Endothelial cell of umbilical vein (primary cell): ENCODE measurements at regions not wholly inside any gene's neighbourhood (a gene's known extent, or its start where the extent isn't known, plus 50 kb on each side); places are given as distances from the start of the nearest gene placed in this dataset.

Experiments used
- BruUV-seq: library from RNA; stranded (reverse); fragments of 400-500 nt; replicated peaks from 2 replicates; lab custom pipeline; 2021; lab: Mats Ljungman, UMichigan
- CTCF ChIA-PET: fragments of 300-600, 350-600 bp; sonication (Branson Sonifier 250); formaldehyde crosslinking; loops from one replicate; lab custom pipeline; 2021; ENCODE audit warnings: antibody characterized with exemption, inconsistent platforms; lab: Charles Lee
- POLR2A ChIA-PET: fragments of 300-600, 350-600 bp; sonication (Branson Sonifier 250); formaldehyde crosslinking; loops from one replicate; lab custom pipeline; 2021; ENCODE audit warnings: antibody characterized with exemption, inconsistent platforms; lab: Charles Lee
- DNase-seq: peaks from one replicate; pipeline ENCODE4 v3.0.0-alpha.2; 2011; ENCODE audit warnings: low read depth, low spot score
- FAIRE-seq: peaks from 2 replicates; lab custom pipeline; 2011; peaks lifted over from hg19 to GRCh38; lab: Jason Lieb, UNC
- H2AFZ ChIP-seq: 2 replicates; pipeline ENCODE4 v1.6.0; 2012; ENCODE audit warnings: low read depth, low read length, control low read depth, inconsistent platforms
- H3K27ac ChIP-seq: 2 replicates; pipeline ENCODE4 v1.5.1; 2011; ENCODE audit warnings: low read depth, mild to moderate bottlenecking, control low read depth, low read length, moderate library complexity; ENCODE audit not compliant: insufficient read depth
- H3K27me3 ChIP-seq, 2 experiments: 2 replicates each; pipeline versions ENCODE4 v1.6.0 to v1.6.1; 2011; ENCODE audit warnings: low read length in 2 of 2, mixed read lengths in 1 of 2; ENCODE audit not compliant: control insufficient read depth in 2 of 2, insufficient read depth in 2 of 2
- H3K36me3 ChIP-seq, 2 experiments: 2 replicates in 1 of 2; 3 replicates in 1 of 2; pipeline ENCODE4 v1.5.1; 2011; ENCODE audit warnings: low read length in 2 of 2, mild to moderate bottlenecking in 1 of 2, moderate library complexity in 1 of 2; ENCODE audit not compliant: control insufficient read depth in 2 of 2, insufficient read depth in 2 of 2; ENCODE audit errors: extremely low read depth in 1 of 2
- H3K4me1 ChIP-seq: 3 replicates; pipeline ENCODE4 v1.5.1; 2011; ENCODE audit warnings: mild to moderate bottlenecking, low read length; ENCODE audit not compliant: control insufficient read depth, insufficient read depth; ENCODE audit errors: extremely low read depth
- H3K4me2 ChIP-seq: 2 replicates; pipeline ENCODE4 v1.6.1; 2011; ENCODE audit warnings: low read length, control low read depth, mixed read lengths; ENCODE audit not compliant: insufficient read depth
- H3K4me3 ChIP-seq, 3 experiments: fragments of 200-600 bp in 1 of 3; sonication (generic), shearing (Covaris generic) in 1 of 3; replicated peaks in 1 of 3; 2 replicates each; pipeline ENCODE4 v1.5.1; 2011 to 2016; ENCODE audit warnings: control low read depth in 3 of 3, low read length in 3 of 3, mild to moderate bottlenecking in 2 of 3, inconsistent platforms in 1 of 3, low read depth in 1 of 3, moderate library complexity in 1 of 3; ENCODE audit not compliant: insufficient read depth in 1 of 3
- H3K79me2 ChIP-seq: 2 replicates; pipeline ENCODE4 v1.6.0; 2012; ENCODE audit warnings: low read length, inconsistent platforms; ENCODE audit not compliant: control insufficient read depth, insufficient read depth
- H3K9ac ChIP-seq: replicated peaks from 2 replicates; pipeline ENCODE3; 2011; ENCODE audit warnings: low read length, control low read depth; ENCODE audit not compliant: insufficient read depth; ENCODE audit errors: extremely low read depth
- H3K9me1 ChIP-seq: replicated peaks from 3 replicates; pipeline ENCODE4 v1.6.0; 2011; ENCODE audit warnings: mild to moderate bottlenecking, low read length; ENCODE audit not compliant: control insufficient read depth, insufficient read depth; ENCODE audit errors: extremely low read depth
- H3K9me3 ChIP-seq: replicated peaks from 2 replicates; pipeline ENCODE4 v1.5.1; 2012; ENCODE audit warnings: low read length, inconsistent platforms; ENCODE audit not compliant: control insufficient read depth, insufficient read depth
- H4K20me1 ChIP-seq: replicated peaks from 2 replicates; pipeline ENCODE3; 2011; ENCODE audit warnings: mild to moderate bottlenecking, low read length; ENCODE audit not compliant: control insufficient read depth, insufficient read depth; ENCODE audit errors: extremely low read depth
- CTCF ChIP-seq, 2 donors: IDR thresholded peaks; 1 replicate in 1 of 2; 2 replicates in 1 of 2; pipeline ENCODE4 v1.5.1; 2011; ENCODE audit warnings: low read length in 2 of 2, mild to moderate bottlenecking in 2 of 2, moderate library complexity in 2 of 2, control low read depth in 1 of 2, inconsistent platforms in 1 of 2, low read depth in 1 of 2; ENCODE audit not compliant: insufficient read depth in 1 of 2; ENCODE audit errors: extremely low read depth in 1 of 2
- EZH2 ChIP-seq: IDR thresholded peaks from 2 replicates; pipeline ENCODE4 v1.6.1; 2012; ENCODE audit warnings: borderline replicate concordance, low read depth, mild to moderate bottlenecking, moderate library complexity, low read length, inconsistent platforms; ENCODE audit not compliant: severe bottlenecking
- FOS ChIP-seq: IDR thresholded peaks from 2 replicates; pipeline ENCODE4 v1.6.1; 2011; ENCODE audit warnings: mild to moderate bottlenecking, low read length, moderate library complexity, borderline replicate concordance; ENCODE audit not compliant: insufficient read depth
- GATA2 ChIP-seq: IDR thresholded peaks from 2 replicates; pipeline ENCODE4 v1.7.0; 2011; ENCODE audit warnings: low read depth, mild to moderate bottlenecking, moderate library complexity, mixed read lengths, low read length; ENCODE audit not compliant: insufficient read length, insufficient read depth
- JUN ChIP-seq: IDR thresholded peaks from 2 replicates; pipeline ENCODE4 v1.6.1; 2011; ENCODE audit warnings: borderline replicate concordance, low read depth; ENCODE audit not compliant: insufficient read length, insufficient read depth
- MAX ChIP-seq: IDR thresholded peaks from 2 replicates; pipeline ENCODE4 v1.6.1; 2011; ENCODE audit not compliant: insufficient read depth, insufficient read length
- MYC ChIP-seq: IDR thresholded peaks from one replicate; pipeline ENCODE4 v1.6.1; 2011; ENCODE audit warnings: mild to moderate bottlenecking, low read depth, low read length
- POLR2A ChIP-seq: IDR thresholded peaks from 2 replicates; pipeline ENCODE4 v1.6.1; 2012; ENCODE audit warnings: low read depth, mild to moderate bottlenecking, control low read depth, low read length
- POLR2AphosphoS5 ChIP-seq: IDR thresholded peaks from 2 replicates; pipeline ENCODE4 v1.6.1; 2012; ENCODE audit warnings: low read depth, mild to moderate bottlenecking, control low read depth, low read length, moderate library complexity; ENCODE audit not compliant: insufficient read depth
- dilution Hi-C: fragments of 300-500 bp; cut with MboI; formaldehyde crosslinking; loops from one replicate; pipeline ENCODE4 v1.15.0; 2019; ENCODE audit warnings: low sequenced_read_pairs; ENCODE audit not compliant: extremely low pct_ligation_motif_present
- intact Hi-C: fragments of 100-400 bp; cut with micrococcal nuclease; formaldehyde crosslinking; loops from one replicate; pipeline ENCODE4 v1.10.0; 2022

GRCh38 chr10:65306201-65306600 is 1619.6 kb upstream of the LRRTM3 start:
- Histone ChIP-seq H3K4me3 (no peak overlapping the region), H3K36me3 (no peaks in the 10 kb centered on the region), H3K27me3 (no peaks in the 10 kb centered on the region), H3K4me2 (no peak overlapping the region), H3K9me1 (no peaks in the 10 kb centered on the region), H2AFZ (no peak overlapping the region), H3K79me2 (no peaks in the 10 kb centered on the region), H3K27ac (no peak overlapping the region), H3K9me3 (no peaks in the 10 kb centered on the region), H4K20me1 (no peaks in the 10 kb centered on the region), H3K9ac (no peak overlapping the region), H3K4me1 (no peaks in the 10 kb centered on the region)
- ChIA-PET POLR2A (no interaction called here), CTCF (interaction anchor here (0.9 to 2.4 kb wide), 3 partner anchors 9 to 54 kb away, joined by 3 to 8 read pairs (median 4); no protein-coding TSS in a partner anchor)
- TF ChIP-seq POLR2AphosphoS5 (no peak), MAX (no peak), JUN (no peak), EZH2 (no peak), GATA2 (no peak), CTCF (IDR thresholded peaks at IDR 0.05; ENCODE audit: extremely low read depth in 1 of 2, insufficient read depth in 1 of 2, low read depth in 1 of 2, low read length in 2 of 2) (no peak), MYC (no peak), FOS (no peak), POLR2A (no peak)
- dilution Hi-C loops, result no loop called here
- FAIRE-seq, result no peak
- intact Hi-C loops, result no loop called here
- no peak for DNase-seq
- BruUV-seq, result no TSS peak
